A673 (cell line): ENCODE measurements at regions not wholly inside any gene's neighbourhood (a gene's known extent, or its start where the extent isn't known, plus 50 kb on each side); places are given as distances from the start of the nearest gene placed in this dataset.
A peak's percentile ranks its signal among the peaks of the same experiment; 100 is the strongest.

Source experiments
- BruUV-seq: library from RNA; stranded (reverse); fragments of 400-500 nt; replicated peaks from 2 replicates; lab custom pipeline; 2021; lab: Mats Ljungman, UMichigan
- CTCF ChIA-PET: fragments of 300-600 bp; sonication (Branson Sonifier 250); formaldehyde crosslinking; loops from one replicate; lab custom pipeline; 2022; ENCODE audit warnings: antibody characterized with exemption; lab: Charles Lee
- POLR2A ChIA-PET: fragments of 300-600 bp; sonication (Branson Sonifier 250); formaldehyde crosslinking; loops from one replicate; lab custom pipeline; 2022; ENCODE audit warnings: antibody characterized with exemption; ENCODE audit not compliant: low non-redundant PET; lab: Charles Lee
- DNase-seq: peaks from one replicate; pipeline ENCODE4 v3.0.0-alpha.2; 2015; ENCODE audit warnings: low spot score
- H3K27ac ChIP-seq: fragments of 200-600 bp; sonication (generic); 2 replicates; pipeline ENCODE4 v1.5.1; 2016; ENCODE audit warnings: mixed run types, low read depth, mild to moderate bottlenecking, mixed read lengths, antibody characterized with exemption, low read length; ENCODE audit not compliant: poor library complexity, severe bottlenecking
- H3K27me3 ChIP-seq: fragments of 200-600 bp; sonication (generic); replicated peaks from 2 replicates; pipeline ENCODE4 v1.6.1; 2017; ENCODE audit warnings: mixed run types, low read depth, mild to moderate bottlenecking, mixed read lengths, antibody characterized with exemption, low read length; ENCODE audit not compliant: insufficient read depth, poor library complexity
- H3K36me3 ChIP-seq: fragments of 200-600 bp; sonication (generic); 2 replicates; pipeline ENCODE4 v1.6.1; 2016; ENCODE audit warnings: mixed run types, mild to moderate bottlenecking, mixed read lengths, antibody characterized with exemption, low read length; ENCODE audit not compliant: insufficient read depth, poor library complexity, severe bottlenecking
- H3K4me1 ChIP-seq: fragments of 200-600 bp; sonication (generic); 2 replicates; pipeline ENCODE4 v1.6.1; 2017; ENCODE audit warnings: mixed run types, mild to moderate bottlenecking, mixed read lengths, antibody characterized with exemption, low read length; ENCODE audit not compliant: insufficient read depth, poor library complexity, severe bottlenecking
- H3K4me3 ChIP-seq: fragments of 200-600 bp; sonication (generic); 2 replicates; pipeline ENCODE4 v1.5.1; 2016; ENCODE audit warnings: low read depth, mixed run types, mild to moderate bottlenecking, mixed read lengths, low read length; ENCODE audit not compliant: poor library complexity, severe bottlenecking
- H3K9me3 ChIP-seq: fragments of 200-600 bp; sonication (generic); 2 replicates; pipeline ENCODE4 v1.6.1; 2016; ENCODE audit warnings: mixed run types, low read depth, mild to moderate bottlenecking, mixed read lengths, antibody characterized with exemption, low read length; ENCODE audit not compliant: poor library complexity, severe bottlenecking
- EZH2 ChIP-seq: fragments of 200-600 bp; sonication (generic); IDR thresholded peaks from 2 replicates; pipeline ENCODE4 v1.6.1; 2017; ENCODE audit warnings: borderline replicate concordance, low read depth, mild to moderate bottlenecking, mixed read lengths, antibody characterized with exemption, low read length; ENCODE audit not compliant: poor library complexity, severe bottlenecking
- intact Hi-C: fragments of 100-400 bp; cut with micrococcal nuclease; formaldehyde crosslinking; loops from one replicate; pipeline ENCODE4 v1.10.0; 2022; ENCODE audit not compliant: unreplicated experiment
- TF ChIP-seq, protein P1 (sequence below): fragments of 300-800, 200-600 bp; sonication (generic); conservative IDR thresholded peaks from 2 replicates; pipeline ENCODE4 v1.5.1; 2017; ENCODE audit warnings: low read depth, mild to moderate bottlenecking, antibody characterized with exemption, low read length, moderate library complexity, mixed read lengths

GRCh38 chrX:39899856-39900776 lies 197.6 kb downstream of the BCOR start:
- POLR2A ChIA-PET: no interaction called here
- Histone ChIP-seq H3K4me1 (peaks cover 35% of the 10 kb centered on the region), H3K36me3 (no peaks in the 10 kb centered on the region), H3K4me3 (peak overlapping the region; percentile 29), H3K27me3 (no peaks in the 10 kb centered on the region), H3K27ac (no peak overlapping the region), H3K9me3 (no peaks in the 10 kb centered on the region)
- no TSS peak for BruUV-seq
- no peak for TF ChIP-seq EZH2
- TF ChIP-seq, protein P1, sequence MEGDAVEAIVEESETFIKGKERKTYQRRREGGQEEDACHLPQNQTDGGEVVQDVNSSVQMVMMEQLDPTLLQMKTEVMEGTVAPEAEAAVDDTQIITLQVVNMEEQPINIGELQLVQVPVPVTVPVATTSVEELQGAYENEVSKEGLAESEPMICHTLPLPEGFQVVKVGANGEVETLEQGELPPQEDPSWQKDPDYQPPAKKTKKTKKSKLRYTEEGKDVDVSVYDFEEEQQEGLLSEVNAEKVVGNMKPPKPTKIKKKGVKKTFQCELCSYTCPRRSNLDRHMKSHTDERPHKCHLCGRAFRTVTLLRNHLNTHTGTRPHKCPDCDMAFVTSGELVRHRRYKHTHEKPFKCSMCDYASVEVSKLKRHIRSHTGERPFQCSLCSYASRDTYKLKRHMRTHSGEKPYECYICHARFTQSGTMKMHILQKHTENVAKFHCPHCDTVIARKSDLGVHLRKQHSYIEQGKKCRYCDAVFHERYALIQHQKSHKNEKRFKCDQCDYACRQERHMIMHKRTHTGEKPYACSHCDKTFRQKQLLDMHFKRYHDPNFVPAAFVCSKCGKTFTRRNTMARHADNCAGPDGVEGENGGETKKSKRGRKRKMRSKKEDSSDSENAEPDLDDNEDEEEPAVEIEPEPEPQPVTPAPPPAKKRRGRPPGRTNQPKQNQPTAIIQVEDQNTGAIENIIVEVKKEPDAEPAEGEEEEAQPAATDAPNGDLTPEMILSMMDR: no peak
- CTCF ChIA-PET: no interaction called here
- intact Hi-C loops: loop anchor here (10.0 kb wide), 1 partner anchor 275 kb away; no protein-coding TSS in a partner anchor
- DNase-seq: peak; percentile 53

GRCh38 chrX:39900777-39901170 lies 197.0 kb downstream of the BCOR start:
- POLR2A ChIA-PET: interaction anchor here (0.6 kb wide), 1 partner anchor 213 kb away, joined by 5 read pairs; no protein-coding TSS in a partner anchor
- H3K27ac ChIP-seq: no peak overlapping the region
- H3K4me3 ChIP-seq: peak overlapping the region; percentile 29
- intact Hi-C loops: loop anchor here (10.0 kb wide), 1 partner anchor 274 kb away; no protein-coding TSS in a partner anchor
- no peak for TF ChIP-seq EZH2
- no TSS peak for BruUV-seq
- peaks cover 28% of the 10 kb centered on the region for H3K4me1 ChIP-seq
- no peaks in the 10 kb centered on the region for H3K9me3 ChIP-seq
- CTCF ChIA-PET: no interaction called here
- peak; percentile 53 for DNase-seq
- no peaks in the 10 kb centered on the region for H3K36me3 ChIP-seq
- no peaks in the 10 kb centered on the region for H3K27me3 ChIP-seq

DNA sequence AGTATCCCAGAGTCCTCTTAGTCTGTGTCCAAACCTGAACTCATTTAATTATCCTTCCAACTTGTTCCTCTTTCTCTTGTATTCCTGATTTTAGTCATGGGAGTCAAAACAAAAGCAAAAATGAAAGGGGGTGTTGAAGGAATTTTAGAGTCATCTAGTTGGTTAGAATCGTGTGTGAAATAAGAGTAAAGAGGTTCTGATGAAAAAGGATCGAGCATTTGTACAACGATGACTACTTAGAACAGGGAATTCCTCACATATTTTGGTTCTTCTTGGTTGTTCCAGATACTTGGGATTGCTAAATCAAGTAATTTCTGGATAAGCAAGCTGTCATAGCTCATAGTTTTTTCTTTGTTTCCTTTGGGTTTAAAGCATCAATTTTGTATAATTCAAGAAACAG lies 194.4 kb downstream of the BCOR start:
- CTCF ChIA-PET: no interaction called here
- H3K9me3 ChIP-seq: no peaks in the 10 kb centered on the region
- BruUV-seq: no TSS peak
- no peak overlapping the region for H3K27ac ChIP-seq
- no peak for TF ChIP-seq EZH2
- H3K4me3 ChIP-seq: no peak overlapping the region
- no peaks in the 10 kb centered on the region for H3K36me3 ChIP-seq
- no peak for DNase-seq
- intact Hi-C loops: loop anchor here (10.0 kb wide), 1 partner anchor 271 kb away; no protein-coding TSS in a partner anchor
- no peaks in the 10 kb centered on the region for H3K27me3 ChIP-seq
- peaks cover 17% of the 10 kb centered on the region for H3K4me1 ChIP-seq
- POLR2A ChIA-PET: no interaction called here

DNA sequence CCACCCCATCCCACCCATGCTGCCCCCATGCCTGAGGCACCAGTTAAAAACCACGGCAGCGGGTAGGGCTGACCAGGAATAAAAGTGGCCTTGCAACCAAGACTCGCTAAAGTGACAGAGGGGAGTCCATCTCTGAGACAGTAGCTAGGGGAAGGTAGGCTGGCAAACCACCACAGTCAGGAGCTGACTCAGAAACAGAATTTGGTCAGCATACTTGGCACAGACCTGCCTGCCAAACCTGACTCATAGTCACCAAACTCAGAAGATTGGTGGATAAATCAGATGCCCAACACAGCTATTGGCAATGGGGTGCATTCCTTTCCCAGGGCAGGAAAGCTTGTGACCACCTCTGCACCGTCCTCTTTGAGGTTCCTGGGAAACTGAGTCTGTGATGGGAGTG lies 193.8 kb downstream of the BCOR start:
- POLR2A ChIA-PET: no interaction called here
- no TSS peak for BruUV-seq
- no peak for DNase-seq
- no peak overlapping the region for H3K27ac ChIP-seq
- no peaks in the 10 kb centered on the region for H3K27me3 ChIP-seq
- CTCF ChIA-PET: no interaction called here
- H3K4me1 ChIP-seq: peaks cover 22% of the 10 kb centered on the region
- intact Hi-C loops: loop anchor here (10.0 kb wide), 1 partner anchor 271 kb away; no protein-coding TSS in a partner anchor
- H3K36me3 ChIP-seq: no peaks in the 10 kb centered on the region
- TF ChIP-seq, protein P1: no peak
- no peak for TF ChIP-seq EZH2
- H3K4me3 ChIP-seq: no peak overlapping the region
- H3K9me3 ChIP-seq: no peaks in the 10 kb centered on the region
